Endothelial cell (in vitro differentiated cells): ENCODE measurements at regions not wholly inside any gene's neighbourhood (a gene's known extent, or its start where the extent isn't known, plus 50 kb on each side); places are given as distances from the start of the nearest gene placed in this dataset.

Source experiments
- DNase-seq: peaks from one replicate; pipeline ENCODE4 v3.0.0; 2021; ENCODE audit warnings: low spot score
- H3K27ac Mint-ChIP-seq: one replicate; pipeline ENCODE4 v1.8.0; 2021; ENCODE audit warnings: mixed read lengths, inconsistent platforms; ENCODE audit not compliant: unreplicated experiment
- H3K27me3 Mint-ChIP-seq: one replicate; pipeline ENCODE4 v1.8.0; 2021; ENCODE audit warnings: mild to moderate bottlenecking, moderate library complexity, mixed read lengths, inconsistent platforms; ENCODE audit not compliant: unreplicated experiment
- H3K36me3 Mint-ChIP-seq: one replicate; pipeline ENCODE4 v1.8.0; 2021; ENCODE audit warnings: mild to moderate bottlenecking, low read depth, mixed read lengths, inconsistent platforms; ENCODE audit not compliant: unreplicated experiment
- H3K4me1 Mint-ChIP-seq: one replicate; pipeline ENCODE4 v1.8.0; 2021; ENCODE audit warnings: mild to moderate bottlenecking, mixed read lengths, inconsistent platforms; ENCODE audit not compliant: unreplicated experiment
- H3K4me3 Mint-ChIP-seq: one replicate; pipeline ENCODE4 v1.8.0; 2021; ENCODE audit warnings: mild to moderate bottlenecking, mixed read lengths, inconsistent platforms; ENCODE audit not compliant: unreplicated experiment
- H3K9me3 Mint-ChIP-seq: one replicate; pipeline ENCODE4 v1.8.0; 2021; ENCODE audit warnings: mixed read lengths, inconsistent platforms; ENCODE audit not compliant: unreplicated experiment
- TF ChIP-seq, protein P1 (sequence below): fragments of 200-600 bp; sonication (generic); IDR thresholded peaks from one replicate; pipeline ENCODE4 v1.5.0; 2021; ENCODE audit warnings: antibody characterized with exemption; ENCODE audit not compliant: unreplicated experiment

GRCh38 chr9:91162311-91162710 is 199.4 kb downstream of the AUH start:
- Mint-ChIP-seq H3K27ac (peak overlapping the region; percentile 9), H3K27me3 (peaks cover 6% of the 10 kb centered on the region), H3K36me3 (no peaks in the 10 kb centered on the region), H3K9me3 (no peaks in the 10 kb centered on the region), H3K4me3 (no peak overlapping the region), H3K4me1 (peaks cover 8% of the 10 kb centered on the region)
- TF ChIP-seq, protein P1, sequence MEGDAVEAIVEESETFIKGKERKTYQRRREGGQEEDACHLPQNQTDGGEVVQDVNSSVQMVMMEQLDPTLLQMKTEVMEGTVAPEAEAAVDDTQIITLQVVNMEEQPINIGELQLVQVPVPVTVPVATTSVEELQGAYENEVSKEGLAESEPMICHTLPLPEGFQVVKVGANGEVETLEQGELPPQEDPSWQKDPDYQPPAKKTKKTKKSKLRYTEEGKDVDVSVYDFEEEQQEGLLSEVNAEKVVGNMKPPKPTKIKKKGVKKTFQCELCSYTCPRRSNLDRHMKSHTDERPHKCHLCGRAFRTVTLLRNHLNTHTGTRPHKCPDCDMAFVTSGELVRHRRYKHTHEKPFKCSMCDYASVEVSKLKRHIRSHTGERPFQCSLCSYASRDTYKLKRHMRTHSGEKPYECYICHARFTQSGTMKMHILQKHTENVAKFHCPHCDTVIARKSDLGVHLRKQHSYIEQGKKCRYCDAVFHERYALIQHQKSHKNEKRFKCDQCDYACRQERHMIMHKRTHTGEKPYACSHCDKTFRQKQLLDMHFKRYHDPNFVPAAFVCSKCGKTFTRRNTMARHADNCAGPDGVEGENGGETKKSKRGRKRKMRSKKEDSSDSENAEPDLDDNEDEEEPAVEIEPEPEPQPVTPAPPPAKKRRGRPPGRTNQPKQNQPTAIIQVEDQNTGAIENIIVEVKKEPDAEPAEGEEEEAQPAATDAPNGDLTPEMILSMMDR: no peak
- DNase-seq: no peak

DNA sequence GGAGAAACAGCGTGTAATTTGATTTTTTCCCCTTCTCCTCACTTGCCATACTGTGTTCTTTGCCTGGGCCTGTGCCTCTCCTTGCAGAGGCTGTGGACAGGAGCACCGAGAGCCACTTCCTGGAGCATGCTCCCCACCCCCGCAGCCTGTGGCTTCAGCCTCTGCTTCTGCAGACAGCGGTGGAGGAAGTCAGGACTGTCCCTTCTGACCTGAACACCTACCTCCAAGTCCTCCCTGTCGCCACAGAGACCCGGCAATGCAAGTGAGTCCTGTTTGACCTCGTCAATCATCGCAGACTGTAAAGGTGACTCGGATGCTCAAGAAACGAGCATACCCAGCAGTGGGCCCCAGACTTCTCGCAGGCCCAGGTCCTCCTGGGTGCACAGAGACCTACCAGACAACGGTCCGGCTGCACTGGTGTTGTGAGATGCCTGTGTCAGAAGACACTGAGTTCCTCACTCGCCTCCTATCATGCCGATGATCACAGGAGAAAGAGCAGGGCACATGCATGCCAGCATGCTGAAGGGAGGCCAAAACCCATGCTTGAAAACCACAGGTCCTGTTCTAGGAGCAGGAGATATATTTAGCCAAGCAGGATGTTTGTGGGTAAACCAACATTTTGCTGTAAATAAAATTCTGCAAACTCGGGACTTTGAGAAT is 198.8 kb downstream of the AUH start:
- H3K4me1 Mint-ChIP-seq: peaks cover 8% of the 10 kb centered on the region
- H3K4me3 Mint-ChIP-seq: no peak overlapping the region
- DNase-seq: no peak
- TF ChIP-seq, protein P1: no peak
- peak overlapping the region; percentile 9 for H3K27ac Mint-ChIP-seq
- H3K9me3 Mint-ChIP-seq: no peaks in the 10 kb centered on the region
- peaks cover 6% of the 10 kb centered on the region for H3K27me3 Mint-ChIP-seq
- H3K36me3 Mint-ChIP-seq: no peaks in the 10 kb centered on the region

- no peak for DNase-seq
- Mint-ChIP-seq H3K27ac (no peak overlapping the region), H3K4me1 (peaks cover 8% of the 10 kb centered on the region), H3K4me3 (no peak overlapping the region), H3K36me3 (no peaks in the 10 kb centered on the region), H3K9me3 (no peaks in the 10 kb centered on the region), H3K27me3 (peaks cover 6% of the 10 kb centered on the region)
- TF ChIP-seq, protein P1: no peak
Observed at GRCh38 chr9:91163444-91163772, 198.3 kb downstream of the AUH start.

DNA sequence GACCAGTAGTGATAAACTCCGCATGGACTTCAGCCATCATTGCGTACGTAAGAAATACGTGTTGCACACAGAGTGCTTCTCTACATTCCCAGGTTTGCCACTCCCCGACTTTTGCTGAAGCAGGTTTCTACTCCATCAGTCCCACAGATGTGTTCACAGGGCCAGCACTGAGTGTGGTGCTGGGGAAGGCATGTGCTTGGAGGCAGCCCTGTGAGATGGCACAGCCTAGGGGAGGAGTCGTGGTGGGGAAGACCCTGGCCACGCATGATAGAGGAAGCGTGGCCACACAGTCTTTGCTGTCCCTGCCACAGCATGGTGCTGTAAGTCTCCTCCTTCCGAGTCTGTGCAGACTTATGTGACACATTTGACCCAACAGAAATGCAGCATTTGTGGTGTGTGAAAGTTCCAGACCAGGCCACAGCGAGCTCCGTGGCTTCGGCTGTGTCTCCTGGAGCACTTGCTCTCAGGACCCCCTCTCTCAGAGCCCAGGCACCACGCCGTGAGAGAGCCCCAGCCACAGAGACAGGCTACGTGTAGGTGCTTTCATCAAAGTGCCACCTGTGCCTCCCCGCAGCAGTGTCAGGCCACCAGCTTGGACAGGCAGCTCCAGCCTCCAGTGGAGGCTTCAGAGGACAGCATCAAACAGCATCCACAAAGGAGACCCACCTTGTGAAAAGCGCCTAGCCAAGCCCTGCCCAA is 197.8 kb downstream of the AUH start:
- Mint-ChIP-seq H3K27ac (no peak overlapping the region), H3K36me3 (no peaks in the 10 kb centered on the region), H3K4me1 (peaks cover 8% of the 10 kb centered on the region), H3K27me3 (peaks cover 3% of the 10 kb centered on the region), H3K9me3 (no peaks in the 10 kb centered on the region), H3K4me3 (no peak overlapping the region)
- TF ChIP-seq, protein P1: no peak
- DNase-seq: no peak
